ENCODE measurements at regions not wholly inside any gene's neighbourhood (a gene's known extent, or its start where the extent isn't known, plus 50 kb on each side); places are given as distances from the start of the nearest gene placed in this dataset.

DNA sequence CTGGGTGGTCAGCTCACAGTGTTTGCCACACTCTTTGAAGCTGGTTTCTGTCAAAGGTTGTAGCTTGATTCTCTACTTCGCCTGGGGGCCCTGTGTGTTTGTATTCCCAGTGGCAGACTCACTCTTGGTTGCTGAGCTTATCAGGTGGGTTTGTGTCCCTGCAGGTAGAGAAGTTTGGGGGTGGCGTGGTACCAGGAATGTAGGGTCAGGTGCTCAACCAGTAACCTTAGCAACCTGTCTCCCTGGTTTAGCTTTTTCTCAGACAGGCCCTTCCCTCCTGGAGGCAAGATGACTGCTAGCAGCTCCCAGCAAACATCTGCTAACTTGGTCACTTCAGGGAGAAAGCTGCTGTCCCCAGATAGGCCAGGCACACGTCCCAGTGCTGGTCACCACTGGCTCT is 352.2 kb downstream of the AACS start:
- Histone ChIP-seq H3K36me3 (no peaks in the 10 kb centered on the region), H3K9me3 (ENCODE audit: severe bottlenecking) (peaks cover 12% of the 10 kb centered on the region), H3K27me3 (ENCODE audit: insufficient read depth, low read depth, severe bottlenecking) (peaks cover 74% of the 10 kb centered on the region), H3K27ac (no peak overlapping the region), H3K4me3 (ENCODE audit: low read depth, low read length) (no peak overlapping the region)
- TF ChIP-seq, protein P1, sequence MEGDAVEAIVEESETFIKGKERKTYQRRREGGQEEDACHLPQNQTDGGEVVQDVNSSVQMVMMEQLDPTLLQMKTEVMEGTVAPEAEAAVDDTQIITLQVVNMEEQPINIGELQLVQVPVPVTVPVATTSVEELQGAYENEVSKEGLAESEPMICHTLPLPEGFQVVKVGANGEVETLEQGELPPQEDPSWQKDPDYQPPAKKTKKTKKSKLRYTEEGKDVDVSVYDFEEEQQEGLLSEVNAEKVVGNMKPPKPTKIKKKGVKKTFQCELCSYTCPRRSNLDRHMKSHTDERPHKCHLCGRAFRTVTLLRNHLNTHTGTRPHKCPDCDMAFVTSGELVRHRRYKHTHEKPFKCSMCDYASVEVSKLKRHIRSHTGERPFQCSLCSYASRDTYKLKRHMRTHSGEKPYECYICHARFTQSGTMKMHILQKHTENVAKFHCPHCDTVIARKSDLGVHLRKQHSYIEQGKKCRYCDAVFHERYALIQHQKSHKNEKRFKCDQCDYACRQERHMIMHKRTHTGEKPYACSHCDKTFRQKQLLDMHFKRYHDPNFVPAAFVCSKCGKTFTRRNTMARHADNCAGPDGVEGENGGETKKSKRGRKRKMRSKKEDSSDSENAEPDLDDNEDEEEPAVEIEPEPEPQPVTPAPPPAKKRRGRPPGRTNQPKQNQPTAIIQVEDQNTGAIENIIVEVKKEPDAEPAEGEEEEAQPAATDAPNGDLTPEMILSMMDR (IDR thresholded peaks at IDR 0.05; ENCODE audit: low read depth, low read length), result no peak
- no peak for DNase-seq

DNA sequence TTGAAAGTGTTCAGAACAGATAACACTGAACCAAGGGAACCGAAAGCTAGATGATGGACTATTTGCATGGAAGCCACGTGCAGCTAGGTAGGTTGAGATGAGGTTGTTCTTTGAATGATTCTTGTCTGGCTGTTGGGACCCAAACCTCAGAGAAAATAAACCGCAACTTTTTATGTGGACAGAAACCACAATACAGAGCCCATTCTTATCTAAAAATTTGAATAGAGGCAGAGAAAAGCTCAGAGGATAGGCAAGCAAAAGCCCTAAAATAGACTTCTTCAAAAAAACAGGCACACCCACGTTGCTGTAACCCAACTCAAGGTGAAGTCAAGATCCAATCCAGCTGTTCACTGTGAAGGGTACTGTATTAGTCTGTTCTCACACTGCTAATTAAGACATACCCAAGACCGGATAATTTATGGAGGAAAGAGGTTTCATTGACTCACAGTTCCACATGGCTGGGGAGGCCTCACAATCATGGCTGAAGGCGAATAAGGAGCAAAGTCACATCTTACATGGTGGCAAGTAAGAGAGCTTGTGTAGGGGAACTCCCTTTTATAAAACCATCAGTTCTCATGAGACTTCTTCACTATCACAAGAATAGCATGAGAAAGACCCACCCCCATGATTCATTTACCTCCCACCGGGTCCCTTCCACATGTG is 353.8 kb downstream of the AACS start:
- DNase-seq, result no peak
- H3K4me3 ChIP-seq (ENCODE audit: low read depth, low read length), result no peak overlapping the region
- TF ChIP-seq, protein P1 (IDR thresholded peaks at IDR 0.05; ENCODE audit: low read depth, low read length), result no peak
- peaks cover 12% of the 10 kb centered on the region for H3K9me3 ChIP-seq (ENCODE audit: severe bottlenecking)
- no peak overlapping the region for H3K27ac ChIP-seq
- H3K36me3 ChIP-seq, result no peaks in the 10 kb centered on the region
- H3K27me3 ChIP-seq (ENCODE audit: insufficient read depth, low read depth, severe bottlenecking), result peaks cover 82% of the 10 kb centered on the region

DNA sequence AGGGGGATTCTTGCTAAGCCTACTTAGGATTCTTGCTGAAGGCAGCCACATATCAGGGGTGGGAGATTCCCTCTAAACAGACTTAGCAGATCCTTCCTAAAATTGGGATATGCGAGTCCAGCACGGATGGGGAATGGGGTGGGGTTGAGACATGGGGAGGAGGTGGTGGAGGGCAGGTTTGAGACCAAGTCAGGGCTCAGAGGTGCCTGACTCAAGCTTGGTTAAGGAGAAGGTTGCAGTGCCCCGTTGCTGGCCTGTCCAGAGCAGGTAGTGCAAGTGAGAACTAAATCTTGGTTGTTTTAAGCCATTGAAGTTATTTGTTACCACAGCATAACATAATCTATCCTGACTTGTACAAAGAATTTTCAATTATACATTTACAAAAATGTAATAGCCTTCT is 359.7 kb downstream of the AACS start:
- Histone ChIP-seq H3K36me3 (no peaks in the 10 kb centered on the region), H3K27ac (no peak overlapping the region), H3K9me3 (ENCODE audit: severe bottlenecking) (peaks cover 12% of the 10 kb centered on the region), H3K27me3 (ENCODE audit: insufficient read depth, low read depth, severe bottlenecking) (peaks cover 63% of the 10 kb centered on the region), H3K4me3 (ENCODE audit: low read depth, low read length) (no peak overlapping the region)
- DNase-seq, result no peak
- TF ChIP-seq, protein P1 (IDR thresholded peaks at IDR 0.05; ENCODE audit: low read depth, low read length), result no peak

DNA sequence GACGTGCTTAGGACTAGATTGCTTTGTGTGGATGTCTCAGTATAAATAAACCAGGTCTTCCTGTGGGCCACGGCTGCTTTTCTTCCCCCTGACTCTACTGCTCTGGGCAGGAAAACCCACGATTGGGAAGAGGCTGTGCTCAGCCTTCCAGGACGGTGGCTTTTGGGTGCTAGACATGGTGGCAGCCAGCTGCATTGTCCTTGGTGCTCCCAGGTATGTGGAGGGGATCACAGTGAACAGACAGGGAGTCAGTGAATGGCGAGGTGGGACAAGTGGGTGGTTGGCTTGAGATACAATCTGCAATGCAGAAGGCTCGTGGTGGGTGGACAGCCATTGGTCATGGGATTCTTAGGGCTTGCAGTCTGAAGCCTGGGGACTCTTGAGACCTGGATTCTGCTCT is 366.3 kb downstream of the AACS start:
- TF ChIP-seq, protein P1 (IDR thresholded peaks at IDR 0.05; ENCODE audit: low read depth, low read length), result no peak
- Histone ChIP-seq H3K9me3 (ENCODE audit: severe bottlenecking) (no peaks in the 10 kb centered on the region), H3K27ac (no peak overlapping the region), H3K27me3 (ENCODE audit: insufficient read depth, low read depth, severe bottlenecking) (peaks cover 38% of the 10 kb centered on the region), H3K36me3 (no peaks in the 10 kb centered on the region), H3K4me3 (ENCODE audit: low read depth, low read length) (no peak overlapping the region)
- DNase-seq, result no peak

DNA sequence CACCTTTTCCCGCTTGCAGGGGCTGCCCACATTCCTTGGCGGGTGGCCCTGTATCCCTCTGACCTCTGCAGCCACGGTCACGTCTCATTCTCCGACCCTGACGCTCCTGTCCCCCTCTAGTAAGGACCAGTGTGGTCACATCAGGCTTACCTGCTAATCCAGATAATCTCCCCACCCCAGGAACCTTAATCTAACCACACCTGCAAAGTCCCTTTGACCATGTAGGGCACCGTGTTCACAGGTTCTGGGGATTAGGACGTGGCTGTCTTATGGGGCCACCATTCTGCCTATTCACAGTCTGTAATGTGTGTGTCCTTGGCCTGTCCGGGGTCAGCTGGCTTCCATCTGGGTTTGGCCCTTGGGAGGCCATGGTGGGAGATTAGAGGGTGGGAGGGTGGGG is 368.9 kb downstream of the AACS start:
- TF ChIP-seq, protein P1 (IDR thresholded peaks at IDR 0.05; ENCODE audit: low read depth, low read length), result no peak
- no peak overlapping the region for H3K27ac ChIP-seq
- peaks cover 42% of the 10 kb centered on the region for H3K27me3 ChIP-seq (ENCODE audit: insufficient read depth, low read depth, severe bottlenecking)
- no peak for DNase-seq
- no peaks in the 10 kb centered on the region for H3K36me3 ChIP-seq
- no peak overlapping the region for H3K4me3 ChIP-seq (ENCODE audit: low read depth, low read length)
- H3K9me3 ChIP-seq (ENCODE audit: severe bottlenecking), result no peaks in the 10 kb centered on the region

DNA sequence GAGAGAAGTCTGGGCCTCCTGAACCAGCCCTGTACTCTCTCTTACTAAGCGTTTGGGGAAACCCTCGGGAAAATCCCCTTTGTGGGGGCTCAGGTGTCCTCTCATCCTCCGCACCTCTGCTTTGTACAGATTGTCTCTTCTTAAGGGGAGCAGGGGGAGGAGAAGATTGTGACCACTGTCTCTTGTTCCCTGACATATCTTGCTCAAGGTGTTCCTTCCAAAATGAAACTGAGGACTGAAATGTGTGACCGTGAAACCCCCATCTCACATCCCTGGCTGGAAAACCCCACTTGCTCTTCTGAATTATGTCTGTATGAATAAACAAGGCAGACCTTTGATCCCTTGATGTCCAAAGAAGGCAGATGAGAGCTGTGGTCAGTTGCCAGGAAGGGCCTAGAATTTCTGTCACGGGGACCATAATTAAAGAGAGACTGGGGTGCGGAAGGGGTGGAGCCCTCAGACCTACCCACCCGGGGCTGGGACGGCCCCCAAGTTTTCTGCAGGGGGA is 369.8 kb downstream of the AACS start:
- Histone ChIP-seq H3K27me3 (ENCODE audit: insufficient read depth, low read depth, severe bottlenecking) (peaks cover 45% of the 10 kb centered on the region), H3K4me3 (ENCODE audit: low read depth, low read length) (no peak overlapping the region), H3K27ac (no peak overlapping the region), H3K36me3 (no peaks in the 10 kb centered on the region), H3K9me3 (ENCODE audit: severe bottlenecking) (no peaks in the 10 kb centered on the region)
- no peak for DNase-seq
- TF ChIP-seq, protein P1 (IDR thresholded peaks at IDR 0.05; ENCODE audit: low read depth, low read length), result no peak
